Anterior cingulate cortex (tissue), 58 donors: ENCODE measurements at regions not wholly inside any gene's neighbourhood (a gene's known extent, or its start where the extent isn't known, plus 50 kb on each side); places are given as distances from the start of the nearest gene placed in this dataset.

ENCODE experiments used
- DNase-seq, 58 donors: peaks; one replicate each; lab custom pipeline; 2025; lab: John Stamatoyannopoulos, UW

DNA sequence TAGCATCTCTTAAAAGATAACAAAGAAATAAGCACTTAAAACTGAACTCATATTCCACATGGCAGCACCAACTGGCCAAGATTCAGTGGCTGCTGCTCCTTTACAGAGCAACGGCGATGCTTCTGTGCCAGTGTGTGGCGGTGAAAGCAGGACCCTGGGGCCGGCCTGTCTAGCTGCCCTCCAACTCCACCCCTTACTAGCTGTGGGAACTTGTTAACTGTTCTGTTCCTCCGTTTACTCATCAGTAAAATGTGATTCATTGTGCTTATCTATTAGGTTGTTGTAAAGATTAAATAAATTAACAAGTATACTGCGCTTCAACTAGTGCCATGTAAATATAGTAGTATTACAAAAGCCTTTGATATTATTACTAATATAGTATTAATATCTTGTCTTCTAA, 133.2 kb downstream of the GDAP2 start:
- no peak for DNase-seq

DNA sequence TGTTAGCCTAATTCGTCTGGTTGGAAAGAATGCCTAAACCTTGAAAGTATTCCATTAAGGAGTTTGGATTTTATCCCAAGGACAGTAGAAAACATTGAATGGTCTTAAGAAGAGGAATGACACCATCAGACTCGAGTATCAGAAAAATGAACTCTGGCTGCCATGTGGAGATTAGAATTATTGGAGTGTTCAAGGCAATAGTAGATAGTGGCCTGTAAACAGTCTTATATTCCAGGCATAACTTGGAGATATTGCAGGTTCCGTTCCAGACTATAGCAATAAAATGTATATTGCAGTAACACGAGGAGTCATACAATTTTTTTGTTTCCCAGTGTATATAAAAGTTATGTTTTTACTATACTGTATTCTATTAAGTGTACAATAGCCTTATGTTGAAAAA, 130.9 kb downstream of the GDAP2 start:
- DNase-seq: no peak

DNA sequence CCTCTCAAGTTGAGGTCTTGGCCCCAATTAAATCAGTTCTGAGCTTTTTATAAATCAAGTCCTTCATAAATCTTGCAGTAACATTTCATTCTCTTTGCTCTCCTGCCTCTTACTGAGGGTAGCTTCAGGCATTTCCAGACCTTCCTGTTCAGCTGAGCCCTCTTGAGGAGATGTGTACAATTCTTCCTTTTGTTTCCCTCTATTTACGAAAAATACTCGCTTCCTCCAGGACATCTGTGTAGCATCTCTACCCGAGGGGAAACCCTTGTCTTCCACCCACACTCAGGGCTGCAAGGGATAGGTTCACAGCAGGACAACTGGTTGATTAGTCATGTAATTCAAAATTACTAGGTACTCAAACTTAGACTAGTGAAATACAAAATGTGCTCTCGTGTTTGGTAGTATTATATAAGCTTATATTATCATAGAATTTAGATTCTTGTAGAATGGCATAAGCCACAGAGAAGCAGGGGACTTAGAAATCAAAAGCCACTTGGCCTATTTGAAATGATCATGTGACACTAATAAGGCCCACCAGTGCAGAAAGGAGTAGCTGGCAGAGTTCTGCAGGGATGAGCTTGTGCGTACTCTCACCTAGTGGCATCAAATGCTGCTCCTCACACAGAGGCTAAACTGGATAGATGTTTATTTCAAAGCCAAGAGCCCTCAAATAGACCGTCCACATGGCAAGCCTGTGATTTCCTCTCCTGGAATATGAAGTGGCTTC, 126.7 kb downstream of the GDAP2 start:
- no peak for DNase-seq

DNA sequence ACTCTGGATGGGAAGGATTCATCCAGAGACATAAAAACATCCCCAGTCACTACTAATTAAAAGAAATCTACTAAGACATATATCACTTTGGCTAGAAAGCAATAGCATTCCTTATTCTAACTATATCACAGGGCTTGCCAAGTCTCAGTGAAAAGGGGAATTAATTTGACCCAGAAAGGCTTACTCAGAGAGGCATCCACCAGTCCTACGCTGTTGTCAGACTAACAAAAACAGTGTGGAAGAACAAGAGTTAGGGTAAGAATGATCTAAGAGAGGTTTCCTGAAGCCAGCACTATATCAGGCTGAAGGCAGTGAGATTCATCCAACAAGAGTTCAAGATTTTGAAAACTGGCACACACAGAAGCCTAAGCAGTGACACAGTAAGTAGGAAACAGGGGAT, 126.1 kb downstream of the GDAP2 start:
- DNase-seq: no peak

DNA sequence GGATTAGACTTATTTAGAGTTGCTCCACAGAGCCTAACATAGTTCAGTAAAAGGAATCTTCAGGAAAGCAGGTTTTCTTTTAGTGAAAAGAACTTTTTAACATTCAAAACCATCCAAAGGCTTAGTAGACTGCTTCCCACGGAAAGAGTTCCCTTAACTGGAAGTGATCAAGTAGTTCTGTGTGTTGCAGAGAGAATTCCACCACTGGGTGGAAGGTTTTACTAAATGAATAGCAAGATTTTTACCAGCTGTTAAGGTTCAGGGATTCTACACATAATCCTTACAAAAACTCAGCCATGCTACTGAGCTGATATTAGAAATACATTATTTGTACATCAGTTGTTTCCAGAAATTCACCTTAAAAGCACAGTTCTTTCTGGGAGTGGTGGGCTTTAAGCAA, 119.7 kb downstream of the GDAP2 start:
- DNase-seq: no peak

DNA sequence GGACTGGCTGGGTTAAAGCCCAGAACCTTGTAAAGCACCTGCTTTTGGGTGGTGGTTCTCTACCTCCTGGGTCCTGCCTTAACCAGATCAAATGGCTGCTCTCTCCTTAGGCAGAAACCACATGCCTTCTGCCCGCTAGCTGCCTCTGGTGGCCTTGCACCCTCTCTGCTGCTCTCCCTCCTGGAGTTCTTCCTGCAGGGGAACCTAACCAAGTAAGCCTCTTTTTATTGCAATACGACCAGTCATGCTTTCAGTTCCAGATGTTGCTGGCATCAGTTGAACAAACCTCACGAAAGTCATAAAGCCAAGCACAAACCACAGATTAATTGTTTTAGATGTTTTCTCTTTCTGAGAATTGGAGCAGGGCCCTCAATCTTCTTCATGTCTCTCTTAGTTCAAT, 118.9 kb downstream of the GDAP2 start:
- DNase-seq: no peak

DNA sequence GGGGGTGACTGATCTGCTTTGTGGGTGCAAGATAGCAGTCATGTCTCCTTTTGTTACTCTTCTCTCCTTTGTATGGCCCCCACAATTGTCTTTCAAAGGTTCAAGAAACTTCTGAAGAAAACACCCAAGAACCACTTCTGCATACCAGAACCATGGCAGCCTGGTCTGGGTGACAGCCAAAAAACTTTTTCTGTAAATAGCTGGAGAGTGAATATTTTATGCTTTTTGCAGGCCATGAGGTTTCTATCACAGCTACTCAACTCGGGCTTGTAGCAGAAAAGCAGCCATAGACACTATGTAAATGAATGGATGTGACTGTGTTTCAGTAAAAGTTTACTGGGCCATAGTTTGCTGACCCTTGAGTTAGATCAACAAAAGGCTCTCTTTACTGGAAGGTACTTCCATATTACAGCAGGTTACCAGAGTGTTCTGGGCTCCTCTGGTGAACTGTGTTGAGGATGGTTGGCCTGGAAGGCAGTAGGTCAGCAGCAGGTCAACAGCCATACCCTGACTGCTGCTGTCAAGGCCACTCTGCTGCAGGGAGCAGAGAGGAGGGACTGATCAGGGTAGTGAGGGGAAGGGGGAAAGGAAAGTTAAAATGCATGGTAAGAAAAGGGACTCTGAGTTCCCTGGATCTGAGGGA, 116.4 kb downstream of the GDAP2 start:
- DNase-seq: no peak
